Nucleus accumbens (tissue), 56 donors: ENCODE measurements at regions not wholly inside any gene's neighbourhood (a gene's known extent, or its start where the extent isn't known, plus 50 kb on each side); places are given as distances from the start of the nearest gene placed in this dataset.

Experiments
- DNase-seq, 56 donors: peaks; one replicate each; lab custom pipeline; 2025; lab: John Stamatoyannopoulos, UW

GRCh38 chr5:66302344-66302743, 158.2 kb downstream of the SREK1 start:
- DNase-seq: no peak

- DNase-seq: peak in 45 of 56 donors; percentile 0 to 69 (median 22)
Measured at GRCh38 chr5:66306105-66306843, 162.2 kb downstream of the SREK1 start.

- no peak for DNase-seq
Measured at GRCh38 chr5:66306844-66307315, 162.8 kb downstream of the SREK1 start.

- DNase-seq: peak in 3 of 56 donors; percentile 6 to 13 (median 8)
Measured at GRCh38 chr5:66307647-66308241, 163.6 kb downstream of the SREK1 start.

GRCh38 chr5:66312266-66312665, 168.2 kb downstream of the SREK1 start:
- DNase-seq: no peak

GRCh38 chr5:66315784-66316183, 171.7 kb downstream of the SREK1 start:
- DNase-seq: no peak

GRCh38 chr5:66322786-66323528, 178.9 kb downstream of the SREK1 start:
- DNase-seq: no peak

- no peak for DNase-seq
Measured at GRCh38 chr5:66323529-66323895, 179.4 kb downstream of the SREK1 start.

- peak in 11 of 56 donors; percentile 1 to 41 (median 7) for DNase-seq
Measured at GRCh38 chr5:66324357-66324756, 180.3 kb downstream of the SREK1 start.

- DNase-seq: no peak
Measured at GRCh38 chr5:66326276-66326675, 182.2 kb downstream of the SREK1 start.

- no peak for DNase-seq
Measured at GRCh38 chr5:66327008-66327407, 182.9 kb downstream of the SREK1 start.

- no peak for DNase-seq
Measured at GRCh38 chr5:66329078-66329477, 185.0 kb downstream of the SREK1 start.

GRCh38 chr5:66333192-66333591, 189.1 kb downstream of the SREK1 start:
- no peak for DNase-seq

GRCh38 chr5:66337626-66338226, 193.6 kb downstream of the SREK1 start:
- no peak for DNase-seq

GRCh38 chr5:66338828-66339227, 194.7 kb downstream of the SREK1 start:
- DNase-seq: no peak

- peak in 3 of 56 donors; percentile 4 to 6 (median 6) for DNase-seq
Measured at GRCh38 chr5:66339896-66340295, 195.8 kb downstream of the SREK1 start.

- DNase-seq: no peak
Measured at GRCh38 chr5:66340786-66341185, 196.7 kb downstream of the SREK1 start.

- DNase-seq: no peak
Measured at GRCh38 chr5:66342341-66342880, 198.3 kb downstream of the SREK1 start.

- DNase-seq: no peak
Measured at GRCh38 chr5:66343370-66344071, 199.4 kb downstream of the SREK1 start.

GRCh38 chr5:66344544-66344943, 200.4 kb downstream of the SREK1 start:
- DNase-seq: no peak
